ENCODE measurements at regions not wholly inside any gene's neighbourhood (a gene's known extent, or its start where the extent isn't known, plus 50 kb on each side); places are given as distances from the start of the nearest gene placed in this dataset.

DNA sequence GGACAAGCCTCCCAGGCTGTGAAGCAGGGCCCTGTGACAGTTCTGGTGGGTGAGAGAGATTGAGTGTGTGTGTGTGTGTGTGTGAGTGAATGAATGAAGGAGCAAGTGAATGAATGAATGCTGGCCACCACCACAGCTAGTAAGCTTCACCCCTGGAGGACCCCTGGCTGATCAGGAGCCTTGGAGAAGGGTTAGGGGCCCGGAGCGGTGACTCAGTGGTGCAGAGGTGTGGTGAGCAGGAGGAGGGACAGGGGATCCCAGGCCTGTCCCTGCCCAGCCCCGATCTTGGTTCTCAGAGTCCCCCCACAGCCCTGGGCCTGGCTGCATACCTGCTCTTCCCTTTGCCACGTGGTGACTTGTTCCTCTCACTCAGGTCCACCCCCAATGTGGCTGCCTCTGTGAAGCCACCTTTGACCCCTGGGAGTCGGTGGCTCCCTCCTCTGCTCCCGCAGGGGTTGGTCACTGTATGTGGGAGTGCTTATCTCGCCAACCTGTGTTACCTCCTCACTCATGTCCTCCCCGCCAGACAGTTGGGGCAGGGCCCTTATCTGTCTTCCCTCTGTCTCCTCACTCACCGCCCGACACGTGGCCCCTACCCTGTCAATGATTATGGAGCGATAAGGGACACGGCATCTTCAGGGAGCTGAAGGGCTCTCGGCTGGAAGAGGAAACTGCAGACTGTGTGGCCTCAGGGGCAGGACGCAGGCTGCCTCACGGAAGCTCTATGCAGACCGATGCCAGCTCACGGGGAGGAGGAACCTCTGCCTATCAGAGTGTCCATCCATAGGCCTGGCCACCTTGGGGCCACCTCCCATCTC is 99.9 kb upstream of the PITX1 start:
- TF ChIP-seq, protein P1, sequence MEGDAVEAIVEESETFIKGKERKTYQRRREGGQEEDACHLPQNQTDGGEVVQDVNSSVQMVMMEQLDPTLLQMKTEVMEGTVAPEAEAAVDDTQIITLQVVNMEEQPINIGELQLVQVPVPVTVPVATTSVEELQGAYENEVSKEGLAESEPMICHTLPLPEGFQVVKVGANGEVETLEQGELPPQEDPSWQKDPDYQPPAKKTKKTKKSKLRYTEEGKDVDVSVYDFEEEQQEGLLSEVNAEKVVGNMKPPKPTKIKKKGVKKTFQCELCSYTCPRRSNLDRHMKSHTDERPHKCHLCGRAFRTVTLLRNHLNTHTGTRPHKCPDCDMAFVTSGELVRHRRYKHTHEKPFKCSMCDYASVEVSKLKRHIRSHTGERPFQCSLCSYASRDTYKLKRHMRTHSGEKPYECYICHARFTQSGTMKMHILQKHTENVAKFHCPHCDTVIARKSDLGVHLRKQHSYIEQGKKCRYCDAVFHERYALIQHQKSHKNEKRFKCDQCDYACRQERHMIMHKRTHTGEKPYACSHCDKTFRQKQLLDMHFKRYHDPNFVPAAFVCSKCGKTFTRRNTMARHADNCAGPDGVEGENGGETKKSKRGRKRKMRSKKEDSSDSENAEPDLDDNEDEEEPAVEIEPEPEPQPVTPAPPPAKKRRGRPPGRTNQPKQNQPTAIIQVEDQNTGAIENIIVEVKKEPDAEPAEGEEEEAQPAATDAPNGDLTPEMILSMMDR (IDR thresholded peaks at IDR 0.05; ENCODE audit: low read depth, low read length, missing control alignments) = no peak
- no peak overlapping the region for H3K4me3 ChIP-seq (ENCODE audit: low read depth, low read length)
- no peak for DNase-seq (ENCODE audit: low read depth)

DNA sequence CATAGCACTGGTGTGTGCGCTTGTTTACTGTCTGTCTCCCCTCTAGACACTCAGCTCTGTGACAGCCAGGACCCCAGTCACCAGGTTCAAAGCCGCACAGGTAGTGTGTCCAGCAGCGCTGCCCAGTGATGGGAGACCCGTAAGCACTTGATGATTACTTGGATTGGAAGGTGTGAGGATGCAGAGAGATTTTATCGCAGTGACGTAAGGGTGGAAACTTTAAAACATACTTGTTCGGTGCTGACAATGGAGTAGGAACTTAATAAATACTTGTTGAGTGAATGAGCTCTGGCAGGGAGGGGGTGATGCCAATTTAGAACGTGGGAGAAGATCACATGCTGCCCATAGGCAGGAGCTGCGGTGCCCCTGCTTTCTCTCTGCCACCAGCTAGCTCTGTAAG is 99.2 kb upstream of the PITX1 start:
- no peak overlapping the region for H3K4me3 ChIP-seq (ENCODE audit: low read depth, low read length)
- no peak for DNase-seq (ENCODE audit: low read depth)
- TF ChIP-seq, protein P1 (IDR thresholded peaks at IDR 0.05; ENCODE audit: low read depth, low read length, missing control alignments) = no peak

- TF ChIP-seq, protein P1 (IDR thresholded peaks at IDR 0.05; ENCODE audit: low read depth, low read length, missing control alignments) = no peak
- DNase-seq (ENCODE audit: low read depth) = no peak
- H3K4me3 ChIP-seq (ENCODE audit: low read depth, low read length) = no peak overlapping the region
These were observed 98.0 kb upstream of the PITX1 start for GRCh38 chr5:135131801-135132680.

- TF ChIP-seq, protein P1 (IDR thresholded peaks at IDR 0.05; ENCODE audit: low read depth, low read length, missing control alignments) = no peak
- DNase-seq (ENCODE audit: low read depth) = no peak
These were observed 96.5 kb upstream of the PITX1 start for GRCh38 chr5:135130261-135131215.

DNA sequence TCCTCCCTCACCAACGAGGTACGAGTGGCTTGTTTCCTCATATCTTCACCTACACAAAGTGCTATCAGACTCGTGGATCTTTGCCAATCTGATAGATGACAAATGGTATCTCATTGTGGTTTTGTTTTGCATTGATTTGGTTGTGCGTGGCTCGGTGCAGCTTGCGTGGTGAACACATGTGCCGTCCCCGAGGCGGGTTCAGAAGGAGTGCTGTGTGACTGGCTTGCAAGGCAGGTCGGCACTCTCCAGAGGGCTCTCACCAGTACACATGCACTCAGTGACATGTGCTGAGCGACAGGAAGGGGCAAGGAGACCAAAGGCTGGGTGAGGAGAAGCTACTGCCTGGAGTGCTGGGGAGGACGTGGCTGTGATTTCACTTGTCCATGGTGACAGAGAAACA is 95.3 kb upstream of the PITX1 start:
- TF ChIP-seq, protein P1 (IDR thresholded peaks at IDR 0.05; ENCODE audit: low read depth, low read length, missing control alignments) = no peak

More at GRCh38 chr5:135130261-135131215, 96.5 kb upstream of the PITX1 start:
- H3K4me3 ChIP-seq (ENCODE audit: low read depth, low read length) = no peak overlapping the region

GRCh38 chr5:135128361-135128760 is 94.3 kb upstream of the PITX1 start:
- TF ChIP-seq, protein P1 (IDR thresholded peaks at IDR 0.05; ENCODE audit: low read depth, low read length, missing control alignments) = no peak
- no peak overlapping the region for H3K4me3 ChIP-seq (ENCODE audit: low read depth, low read length)
- no peak for DNase-seq (ENCODE audit: low read depth)

More for the DNA sequence above, 95.3 kb upstream of the PITX1 start:
- DNase-seq (ENCODE audit: low read depth) = no peak
- no peak overlapping the region for H3K4me3 ChIP-seq (ENCODE audit: low read depth, low read length)
